ENCODE measurements at regions not wholly inside any gene's neighbourhood (a gene's known extent, or its start where the extent isn't known, plus 50 kb on each side); places are given as distances from the start of the nearest gene placed in this dataset.

- TF ChIP-seq CTCF (tag by site-specific recombination; IDR thresholded peaks at IDR 0.05), result no peak
- TF ChIP-seq ZNF114 (tag by site-specific recombination; IDR thresholded peaks at IDR 0.05), result no peak
- TF ChIP-seq BCL11B (tag by site-specific recombination; IDR thresholded peaks at IDR 0.05; ENCODE audit: low read depth), result no peak
- TF ChIP-seq ZSCAN30 (tag by site-specific recombination; IDR thresholded peaks at IDR 0.05), result no peak
- TF ChIP-seq ZNF510 (tag by site-specific recombination; IDR thresholded peaks at IDR 0.05; ENCODE audit: insufficient replicate concordance), result no peak
- no peak for TF ChIP-seq ZBTB7A (tag by site-specific recombination; IDR thresholded peaks at IDR 0.05; ENCODE audit: low read depth)
- TF ChIP-seq ZNF449 (tag by site-specific recombination; IDR thresholded peaks at IDR 0.05), result no peak
- no peak for TF ChIP-seq ZNF837 (tag by site-specific recombination; IDR thresholded peaks at IDR 0.05)
- no peak for TF ChIP-seq ZNF549 (tag by site-specific recombination; IDR thresholded peaks at IDR 0.05)
- TF ChIP-seq ZFP37 (tag by site-specific recombination; IDR thresholded peaks at IDR 0.05), result no peak
- no peak for TF ChIP-seq ZBTB48 (tag by site-specific recombination; IDR thresholded peaks at IDR 0.05)
- CTCF ChIA-PET, result no interaction called here
- Histone ChIP-seq H3K9me3 (ENCODE audit: control insufficient read depth, insufficient read depth, low read depth, low read length) (no peaks in the 10 kb centered on the region), H3K27ac (ENCODE audit: extremely low read depth, low read depth, low read length) (no peak overlapping the region), H3K36me3 (ENCODE audit: control insufficient read depth in 2 of 2, insufficient read depth in 1 of 2, low read length in 2 of 2) (no peaks in the 10 kb centered on the region), H3K4me1 (ENCODE audit: control insufficient read depth, insufficient read depth, low read length) (no peaks in the 10 kb centered on the region), H3K4me3 (ENCODE audit: low read depth, low read length) (no peak overlapping the region)
- POLR2A ChIA-PET, result no interaction called here
These were observed 494.4 kb upstream of the PTPRD start for GRCh38 chr9:11107196-11107595.

GRCh38 chr9:11128156-11128555 lies 515.4 kb upstream of the PTPRD start:
- no peaks in the 10 kb centered on the region for H3K36me3 ChIP-seq (ENCODE audit: control insufficient read depth in 2 of 2, insufficient read depth in 1 of 2, low read length in 2 of 2)
- ChIA-PET CTCF (no interaction called here), POLR2A (no interaction called here)
- no peaks in the 10 kb centered on the region for H3K9me3 ChIP-seq (ENCODE audit: control insufficient read depth, insufficient read depth, low read depth, low read length)
- H3K4me1 ChIP-seq (ENCODE audit: control insufficient read depth, insufficient read depth, low read length), result no peaks in the 10 kb centered on the region
- no peak for TF ChIP-seq ZNF521 (tag by site-specific recombination; IDR thresholded peaks at IDR 0.05)
- no peak for TF ChIP-seq BCL11A (tag by site-specific recombination; IDR thresholded peaks at IDR 0.05; ENCODE audit: low read depth)
- no peak for TF ChIP-seq ZNF354C (tag by site-specific recombination; IDR thresholded peaks at IDR 0.05; ENCODE audit: borderline replicate concordance, low read depth)
- TF ChIP-seq ZBTB11 (tag by site-specific recombination; conservative IDR thresholded peaks at IDR 0.05; ENCODE audit: low read depth), result no peak
- no peak for TF ChIP-seq ZFP3 (tag by site-specific recombination; IDR thresholded peaks at IDR 0.05; ENCODE audit: low read depth)
- no peak overlapping the region for H3K27ac ChIP-seq (ENCODE audit: extremely low read depth, low read depth, low read length)
- H3K4me3 ChIP-seq (ENCODE audit: low read depth, low read length), result no peak overlapping the region

- POLR2A ChIA-PET, result no interaction called here
- TF ChIP-seq ZNF544 (tag by site-specific recombination; IDR thresholded peaks at IDR 0.05), result no peak
- TF ChIP-seq ZNF658 (tag by site-specific recombination; IDR thresholded peaks at IDR 0.05), result no peak
- TF ChIP-seq ZNF514 (tag by site-specific recombination; IDR thresholded peaks at IDR 0.05), result no peak
- TF ChIP-seq ZNF677 (tag by site-specific recombination; IDR thresholded peaks at IDR 0.05), result no peak
- TF ChIP-seq MZF1 (tag by site-specific recombination; IDR thresholded peaks at IDR 0.05; ENCODE audit: borderline replicate concordance), result no peak
- TF ChIP-seq MYNN (tag by site-specific recombination; IDR thresholded peaks at IDR 0.05; ENCODE audit: borderline replicate concordance), result no peak
- CTCF ChIA-PET, result no interaction called here
- Histone ChIP-seq H3K9me3 (ENCODE audit: control insufficient read depth, insufficient read depth, low read depth, low read length) (no peaks in the 10 kb centered on the region), H3K4me1 (ENCODE audit: control insufficient read depth, insufficient read depth, low read length) (no peaks in the 10 kb centered on the region), H3K27ac (ENCODE audit: extremely low read depth, low read depth, low read length) (no peak overlapping the region), H3K4me3 (ENCODE audit: low read depth, low read length) (no peak overlapping the region), H3K36me3 (ENCODE audit: control insufficient read depth in 2 of 2, insufficient read depth in 1 of 2, low read length in 2 of 2) (no peaks in the 10 kb centered on the region)
These were observed 523.0 kb upstream of the PTPRD start for GRCh38 chr9:11135851-11136250.

Measured in HEK293 (cell line).